Epithelial cell of esophagus (primary cell): ENCODE measurements at regions not wholly inside any gene's neighbourhood (a gene's known extent, or its start where the extent isn't known, plus 50 kb on each side); places are given as distances from the start of the nearest gene placed in this dataset.
A peak's percentile ranks its signal among the peaks of the same experiment; 100 is the strongest.

Experiments
- DNase-seq: peaks from one replicate; pipeline ENCODE4 v3.0.0; 2010; ENCODE audit warnings: low read depth
- H3K4me3 ChIP-seq: 2 replicates; pipeline ENCODE4 v1.5.1; 2011; ENCODE audit warnings: mild to moderate bottlenecking, low read length, control low read depth
- CTCF ChIP-seq: IDR thresholded peaks from 2 replicates; pipeline ENCODE4 v1.5.1; 2011; ENCODE audit warnings: low read depth, mild to moderate bottlenecking, low read length, control low read depth, inconsistent platforms; ENCODE audit not compliant: insufficient read depth; ENCODE audit errors: missing control alignments

- no peak overlapping the region for H3K4me3 ChIP-seq
- DNase-seq: no peak
- TF ChIP-seq CTCF: no peak
Observed at GRCh38 chr14:87652278-87652677, 340.7 kb downstream of the GALC start.

- no peak overlapping the region for H3K4me3 ChIP-seq
- TF ChIP-seq CTCF: no peak
- no peak for DNase-seq
Observed at GRCh38 chr14:87644689-87645088, 348.3 kb downstream of the GALC start.

- H3K4me3 ChIP-seq: no peak overlapping the region
- no peak for TF ChIP-seq CTCF
- DNase-seq: peak; percentile 27
Observed at GRCh38 chr14:87643005-87643404, 350.0 kb downstream of the GALC start.

- H3K4me3 ChIP-seq: no peak overlapping the region
- TF ChIP-seq CTCF: no peak
- DNase-seq: no peak
Observed at GRCh38 chr14:87640553-87640952, 352.4 kb downstream of the GALC start.

- DNase-seq: no peak
- no peak for TF ChIP-seq CTCF
- no peak overlapping the region for H3K4me3 ChIP-seq
Observed at GRCh38 chr14:87638196-87638595, 354.8 kb downstream of the GALC start.

GRCh38 chr14:87635442-87635841 lies 357.5 kb downstream of the GALC start:
- H3K4me3 ChIP-seq: no peak overlapping the region
- TF ChIP-seq CTCF: no peak
- DNase-seq: no peak

GRCh38 chr14:87632796-87633195 lies 360.2 kb downstream of the GALC start:
- no peak for TF ChIP-seq CTCF
- DNase-seq: no peak
- H3K4me3 ChIP-seq: no peak overlapping the region
